HG03097 (cell line): ENCODE measurements at regions not wholly inside any gene's neighbourhood (a gene's known extent, or its start where the extent isn't known, plus 50 kb on each side); places are given as distances from the start of the nearest gene placed in this dataset.

ENCODE experiments used
- ATAC-seq: cut with Tn5 transposase; IDR thresholded peaks from one replicate; pipeline ENCODE4 v1.9.1; 2021; ENCODE audit not compliant: unreplicated experiment, low FRiP score

- ATAC-seq, result no peak
These were observed 143.5 kb downstream of the ACKR3 start for GRCh38 chr2:236712961-236713673.

GRCh38 chr2:236714080-236714479, 144.5 kb downstream of the ACKR3 start:
- no peak for ATAC-seq

GRCh38 chr2:236715077-236715476, 145.5 kb downstream of the ACKR3 start:
- no peak for ATAC-seq

- ATAC-seq, result no peak
These were observed 145.9 kb downstream of the ACKR3 start for GRCh38 chr2:236715491-236715961.

- ATAC-seq, result no peak
These were observed 147.5 kb downstream of the ACKR3 start for GRCh38 chr2:236717120-236717519.

GRCh38 chr2:236717729-236718128, 148.1 kb downstream of the ACKR3 start:
- no peak for ATAC-seq

GRCh38 chr2:236718207-236718992, 148.8 kb downstream of the ACKR3 start:
- ATAC-seq, result no peak

GRCh38 chr2:236719192-236719635, 149.6 kb downstream of the ACKR3 start:
- no peak for ATAC-seq

GRCh38 chr2:236720974-236721540, 151.4 kb downstream of the ACKR3 start:
- no peak for ATAC-seq

GRCh38 chr2:236724200-236724599, 154.6 kb downstream of the ACKR3 start:
- ATAC-seq, result no peak

- no peak for ATAC-seq
These were observed 157.3 kb downstream of the ACKR3 start for GRCh38 chr2:236726701-236727450.

GRCh38 chr2:236728916-236729670, 159.5 kb downstream of the ACKR3 start:
- no peak for ATAC-seq

- ATAC-seq, result no peak
These were observed 160.8 kb downstream of the ACKR3 start for GRCh38 chr2:236730393-236730792.

- ATAC-seq, result no peak
These were observed 162.3 kb downstream of the ACKR3 start for GRCh38 chr2:236731767-236732580.

- no peak for ATAC-seq
These were observed 163.5 kb downstream of the ACKR3 start for GRCh38 chr2:236733156-236733555.

GRCh38 chr2:236735825-236736238, 166.2 kb downstream of the ACKR3 start:
- ATAC-seq, result no peak

GRCh38 chr2:236738030-236738429, 168.4 kb downstream of the ACKR3 start:
- no peak for ATAC-seq

- ATAC-seq, result no peak
These were observed 169.3 kb downstream of the ACKR3 start for GRCh38 chr2:236738896-236739295.

- no peak for ATAC-seq
These were observed 170.0 kb downstream of the ACKR3 start for GRCh38 chr2:236739663-236740062.
